Activated CD4-positive, CD25-positive, alpha-beta regulatory T cell treated with anti-CD3 and anti-CD28 coated beads, Interleukin-2, amount 50 U/mL, for 24 hours (primary cell): ENCODE measurements at regions not wholly inside any gene's neighbourhood (a gene's known extent, or its start where the extent isn't known, plus 50 kb on each side); places are given as distances from the start of the nearest gene placed in this dataset.

Experiments
- ATAC-seq, 2 donors: fragments of 150-1000 bp; cut with Tn5 transposase; one replicate each; pipeline ENCODE4 v1.10.0; 2021; ENCODE audit warnings: mild to moderate bottlenecking in 1 of 2, moderate library complexity in 1 of 2

- no peak for ATAC-seq
These were observed 678.9 kb upstream of the FANCL start for GRCh38 chr2:58920001-58920400.

GRCh38 chr2:58919316-58919715, 678.2 kb upstream of the FANCL start:
- ATAC-seq: no peak

- no peak for ATAC-seq
These were observed 677.0 kb upstream of the FANCL start for GRCh38 chr2:58918141-58918540.

- ATAC-seq: no peak
These were observed 676.5 kb upstream of the FANCL start for GRCh38 chr2:58917596-58917995.

GRCh38 chr2:58916063-58916462, 674.9 kb upstream of the FANCL start:
- no peak for ATAC-seq

GRCh38 chr2:58914733-58915505, 673.8 kb upstream of the FANCL start:
- no peak for ATAC-seq

GRCh38 chr2:58913082-58913726, 672.1 kb upstream of the FANCL start:
- ATAC-seq: no peak

GRCh38 chr2:58911877-58912276, 670.8 kb upstream of the FANCL start:
- ATAC-seq: no peak

- ATAC-seq: no peak
These were observed 667.5 kb upstream of the FANCL start for GRCh38 chr2:58908501-58909154.

- ATAC-seq: no peak
These were observed 666.5 kb upstream of the FANCL start for GRCh38 chr2:58907644-58908043.

- ATAC-seq: no peak
These were observed 665.0 kb upstream of the FANCL start for GRCh38 chr2:58906081-58906645.

- no peak for ATAC-seq
These were observed 663.0 kb upstream of the FANCL start for GRCh38 chr2:58904095-58904494.

GRCh38 chr2:58903427-58903826, 662.3 kb upstream of the FANCL start:
- ATAC-seq: peak in 1 of 2 donors; percentile 30

- no peak for ATAC-seq
These were observed 659.3 kb upstream of the FANCL start for GRCh38 chr2:58900246-58901027.

- no peak for ATAC-seq
These were observed 658.6 kb upstream of the FANCL start for GRCh38 chr2:58899692-58900091.

GRCh38 chr2:58896638-58897037, 655.5 kb upstream of the FANCL start:
- ATAC-seq: no peak

GRCh38 chr2:58895857-58896256, 654.7 kb upstream of the FANCL start:
- no peak for ATAC-seq

- ATAC-seq: no peak
These were observed 652.7 kb upstream of the FANCL start for GRCh38 chr2:58893656-58894351.

GRCh38 chr2:58891828-58892377, 650.8 kb upstream of the FANCL start:
- no peak for ATAC-seq

- no peak for ATAC-seq
These were observed 649.9 kb upstream of the FANCL start for GRCh38 chr2:58890865-58891525.

GRCh38 chr2:58886009-58886408, 644.9 kb upstream of the FANCL start:
- no peak for ATAC-seq
